Heart left ventricle (tissue), 13 donors: ENCODE measurements at regions not wholly inside any gene's neighbourhood (a gene's known extent, or its start where the extent isn't known, plus 50 kb on each side); places are given as distances from the start of the nearest gene placed in this dataset.

Source experiments
- CTCF ChIP-seq, 12 donors: fragments of 200-600 bp; sonication (generic) in 4 of 12; IDR thresholded peaks; one replicate each; pipeline versions ENCODE4 v1.5.0 to v1.8.0; 2018 to 2022; ENCODE audit warnings: antibody characterized with exemption in 12 of 12, mild to moderate bottlenecking in 5 of 12
- POLR2A ChIP-seq, 2 donors: fragments of 450-650 bp; IDR thresholded peaks; one replicate each; pipeline ENCODE4 v1.6.1; 2017; ENCODE audit warnings: antibody characterized with exemption in 2 of 2, mild to moderate bottlenecking in 2 of 2, moderate library complexity in 2 of 2
- donor health status: ischemic (EF 13 %, LVEDD 7.1; RV severe dilation, severe dysfunction).
- donor health status: DM: no; HTN: yes; CAD: no.
- donor health status: DM: no; HTN: no; CAD: no.
- donor health status: ischemic (EF 25% LVEDD 6.9; RV normal size, moderate dysfunction).
- donor health status: ischemic (EF 25% LVEDD 5.7; RV mildly dilated, moderate dysfunction).
- donor health status: ischemic (EF 35%, LVEDD 5.7; RV mildly dilated, moderate dysfunction).
- donor health status: nonischemic (EF 11% LVEDD 7.7; RV severe dilation, severe dysfunction).
- donor health status: DM: yes; HTN: yes; CAD: no.
- donor health status: PGD.
- donor health status: ischemic (EF 29% LVEDD 5.4; RV normal size, mild dysfunction).
- donor health status: nonischemic (EF 23%, LVEDD 6.1; RV moderate dilation, normal function).

- TF ChIP-seq CTCF (IDR thresholded peaks at IDR 0.05) (no peak), POLR2A (IDR thresholded peaks at IDR 0.05) (no peak)
Observed at GRCh38 chr5:122719991-122720746, 54.7 kb upstream of the SNX2 start.
